ENCODE measurements at regions not wholly inside any gene's neighbourhood (a gene's known extent, or its start where the extent isn't known, plus 50 kb on each side); places are given as distances from the start of the nearest gene placed in this dataset.
A peak's percentile ranks its signal among the peaks of the same experiment; 100 is the strongest.

- no peaks in the 10 kb centered on the region for H3K27me3 Mint-ChIP-seq
- TF ChIP-seq, protein P1, sequence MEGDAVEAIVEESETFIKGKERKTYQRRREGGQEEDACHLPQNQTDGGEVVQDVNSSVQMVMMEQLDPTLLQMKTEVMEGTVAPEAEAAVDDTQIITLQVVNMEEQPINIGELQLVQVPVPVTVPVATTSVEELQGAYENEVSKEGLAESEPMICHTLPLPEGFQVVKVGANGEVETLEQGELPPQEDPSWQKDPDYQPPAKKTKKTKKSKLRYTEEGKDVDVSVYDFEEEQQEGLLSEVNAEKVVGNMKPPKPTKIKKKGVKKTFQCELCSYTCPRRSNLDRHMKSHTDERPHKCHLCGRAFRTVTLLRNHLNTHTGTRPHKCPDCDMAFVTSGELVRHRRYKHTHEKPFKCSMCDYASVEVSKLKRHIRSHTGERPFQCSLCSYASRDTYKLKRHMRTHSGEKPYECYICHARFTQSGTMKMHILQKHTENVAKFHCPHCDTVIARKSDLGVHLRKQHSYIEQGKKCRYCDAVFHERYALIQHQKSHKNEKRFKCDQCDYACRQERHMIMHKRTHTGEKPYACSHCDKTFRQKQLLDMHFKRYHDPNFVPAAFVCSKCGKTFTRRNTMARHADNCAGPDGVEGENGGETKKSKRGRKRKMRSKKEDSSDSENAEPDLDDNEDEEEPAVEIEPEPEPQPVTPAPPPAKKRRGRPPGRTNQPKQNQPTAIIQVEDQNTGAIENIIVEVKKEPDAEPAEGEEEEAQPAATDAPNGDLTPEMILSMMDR (IDR thresholded peaks at IDR 0.05): no peak
- CTCF ChIA-PET: no interaction called here
- H3K4me3 Mint-ChIP-seq: no peak overlapping the region
- Histone ChIP-seq H3K4me3 (ENCODE audit: low read length) (no peak overlapping the region), H3K36me3 (ENCODE audit: insufficient read depth, low read length) (no peaks in the 10 kb centered on the region), H3K4me1 (ENCODE audit: insufficient read depth, low read length) (no peaks in the 10 kb centered on the region), H3K27me3 (ENCODE audit: control insufficient read depth in 1 of 2, insufficient read depth in 2 of 2, low read length in 2 of 2) (no peaks in the 10 kb centered on the region), H3K9me3 (ENCODE audit: control insufficient read depth in 1 of 2, insufficient read depth in 1 of 2, low read length in 2 of 2) (no peaks in the 10 kb centered on the region), H3K27ac (ENCODE audit: low read depth in 1 of 2, low read length in 2 of 2) (no peak overlapping the region)
- intact Hi-C loops (cut with DNase I, micrococcal nuclease): no loop called here
- no peaks in the 10 kb centered on the region for H3K9me3 Mint-ChIP-seq
- H3K36me3 Mint-ChIP-seq (ENCODE audit: low read depth): no peaks in the 10 kb centered on the region
- ATAC-seq (ENCODE audit: poor library complexity) (no peak), DNase-seq (peak in 2 of 14 experiments; percentile 9 to 41)
- POLR2A ChIA-PET: no interaction called here
- no peaks in the 10 kb centered on the region for H3K4me1 Mint-ChIP-seq (ENCODE audit: low read depth)
- H3K27ac Mint-ChIP-seq: no peak overlapping the region
Measured at GRCh38 chr5:120152472-120152871, 311.6 kb upstream of the PRR16 start.

- Histone ChIP-seq H3K9me3 (ENCODE audit: control insufficient read depth in 1 of 2, insufficient read depth in 1 of 2, low read length in 2 of 2) (no peaks in the 10 kb centered on the region), H3K4me3 (ENCODE audit: low read length) (no peak overlapping the region), H3K27ac (ENCODE audit: low read depth in 1 of 2, low read length in 2 of 2) (no peak overlapping the region), H3K4me1 (ENCODE audit: insufficient read depth, low read length) (no peaks in the 10 kb centered on the region), H3K36me3 (ENCODE audit: insufficient read depth, low read length) (no peaks in the 10 kb centered on the region), H3K27me3 (ENCODE audit: control insufficient read depth in 1 of 2, insufficient read depth in 2 of 2, low read length in 2 of 2) (no peaks in the 10 kb centered on the region)
- POLR2A ChIA-PET: no interaction called here
- CTCF ChIA-PET: no interaction called here
- no peaks in the 10 kb centered on the region for H3K4me1 Mint-ChIP-seq (ENCODE audit: low read depth)
- TF ChIP-seq, protein P1 (IDR thresholded peaks at IDR 0.05): no peak
- no peaks in the 10 kb centered on the region for H3K36me3 Mint-ChIP-seq (ENCODE audit: low read depth)
- no peak overlapping the region for H3K27ac Mint-ChIP-seq
- intact Hi-C loops (cut with DNase I, micrococcal nuclease): no loop called here
- no peaks in the 10 kb centered on the region for H3K9me3 Mint-ChIP-seq
- DNase-seq (no peak), ATAC-seq (ENCODE audit: poor library complexity) (no peak)
- no peak overlapping the region for H3K4me3 Mint-ChIP-seq
- H3K27me3 Mint-ChIP-seq: no peaks in the 10 kb centered on the region
Measured at GRCh38 chr5:120152931-120153330, 311.2 kb upstream of the PRR16 start.

DNA sequence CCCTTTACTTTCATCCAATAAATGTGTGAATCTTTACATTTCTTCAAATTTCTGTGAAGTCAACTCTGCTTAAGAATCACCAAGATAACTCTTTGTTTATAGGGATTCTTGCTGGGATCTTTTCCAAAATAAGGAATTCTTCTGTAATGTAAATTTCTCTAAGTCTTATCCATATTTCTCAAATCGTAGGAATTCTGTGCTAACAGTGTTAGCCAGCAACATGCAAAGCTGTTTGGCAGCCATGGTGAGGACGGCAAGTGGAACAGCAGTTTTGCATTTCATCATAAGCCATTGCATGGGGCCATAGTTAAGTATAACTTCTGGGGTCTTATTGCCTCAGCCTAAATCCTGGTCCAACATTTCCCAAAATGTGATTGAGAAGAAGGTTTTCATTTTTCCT lies 310.5 kb upstream of the PRR16 start:
- Histone ChIP-seq H3K4me3 (ENCODE audit: low read length) (no peak overlapping the region), H3K36me3 (ENCODE audit: insufficient read depth, low read length) (no peaks in the 10 kb centered on the region), H3K27ac (ENCODE audit: low read depth in 1 of 2, low read length in 2 of 2) (no peak overlapping the region), H3K4me1 (ENCODE audit: insufficient read depth, low read length) (no peaks in the 10 kb centered on the region), H3K27me3 (ENCODE audit: control insufficient read depth in 1 of 2, insufficient read depth in 2 of 2, low read length in 2 of 2) (no peaks in the 10 kb centered on the region), H3K9me3 (ENCODE audit: control insufficient read depth in 1 of 2, insufficient read depth in 1 of 2, low read length in 2 of 2) (no peaks in the 10 kb centered on the region)
- intact Hi-C loops (cut with DNase I, micrococcal nuclease): no loop called here
- ATAC-seq (ENCODE audit: poor library complexity) (no peak), DNase-seq (no peak)
- Mint-ChIP-seq H3K9me3 (no peaks in the 10 kb centered on the region), H3K36me3 (ENCODE audit: low read depth) (no peaks in the 10 kb centered on the region), H3K4me3 (no peak overlapping the region), H3K27me3 (no peaks in the 10 kb centered on the region), H3K4me1 (ENCODE audit: low read depth) (no peaks in the 10 kb centered on the region), H3K27ac (no peak overlapping the region)
- ChIA-PET POLR2A (no interaction called here), CTCF (no interaction called here)
- TF ChIP-seq, protein P1 (IDR thresholded peaks at IDR 0.05): no peak

Measured in CD4-positive, alpha-beta T cell (primary cell).